ENCODE measurements at regions not wholly inside any gene's neighbourhood (a gene's known extent, or its start where the extent isn't known, plus 50 kb on each side); places are given as distances from the start of the nearest gene placed in this dataset.
A peak's percentile ranks its signal among the peaks of the same experiment; 100 is the strongest.

GRCh38 chr2:10239561-10239967 is 63.1 kb upstream of the HPCAL1 start:
- no peak for DNase-seq

- no peak for DNase-seq
Measured at GRCh38 chr2:10240161-10240681, 62.5 kb upstream of the HPCAL1 start.

- DNase-seq, result no peak
Measured at GRCh38 chr2:10240911-10241610, 61.6 kb upstream of the HPCAL1 start.

GRCh38 chr2:10241641-10242430 is 60.9 kb upstream of the HPCAL1 start:
- peak in 1 of 2 donors; percentile 28 for DNase-seq

GRCh38 chr2:10242451-10242850 is 60.3 kb upstream of the HPCAL1 start:
- no peak for DNase-seq

- no peak for DNase-seq
Measured at GRCh38 chr2:10242998-10243925, 59.4 kb upstream of the HPCAL1 start.

- DNase-seq, result no peak
Measured at GRCh38 chr2:10243926-10244270, 58.8 kb upstream of the HPCAL1 start.

- no peak for DNase-seq
Measured at GRCh38 chr2:10245021-10245420, 57.7 kb upstream of the HPCAL1 start.

GRCh38 chr2:10245661-10246060 is 57.0 kb upstream of the HPCAL1 start:
- DNase-seq, result no peak

- no peak for DNase-seq
Measured at GRCh38 chr2:10246370-10246769, 56.3 kb upstream of the HPCAL1 start.

GRCh38 chr2:10246831-10247230 is 55.9 kb upstream of the HPCAL1 start:
- no peak for DNase-seq

- no peak for DNase-seq
Measured at GRCh38 chr2:10249798-10250197, 52.9 kb upstream of the HPCAL1 start.

GRCh38 chr2:10252224-10252623 is 50.5 kb upstream of the HPCAL1 start:
- no peak for DNase-seq

- DNase-seq, result no peak
Measured at GRCh38 chr2:10252661-10253060, 50.0 kb upstream of the HPCAL1 start.
